IPS-NIHi7 (cell line): ENCODE measurements at regions not wholly inside any gene's neighbourhood (a gene's known extent, or its start where the extent isn't known, plus 50 kb on each side); places are given as distances from the start of the nearest gene placed in this dataset.
"Not testable (repeated sequence)": the region's sequence is repeated elsewhere in the genome, so short reads cannot be mapped to it uniquely, and the experiment has no call there.

Experiments
- DNase-seq: peaks from one replicate; pipeline ENCODE4 v3.0.0; 2012; ENCODE audit warnings: mixed read lengths; ENCODE audit errors: extremely low spot score

DNA sequence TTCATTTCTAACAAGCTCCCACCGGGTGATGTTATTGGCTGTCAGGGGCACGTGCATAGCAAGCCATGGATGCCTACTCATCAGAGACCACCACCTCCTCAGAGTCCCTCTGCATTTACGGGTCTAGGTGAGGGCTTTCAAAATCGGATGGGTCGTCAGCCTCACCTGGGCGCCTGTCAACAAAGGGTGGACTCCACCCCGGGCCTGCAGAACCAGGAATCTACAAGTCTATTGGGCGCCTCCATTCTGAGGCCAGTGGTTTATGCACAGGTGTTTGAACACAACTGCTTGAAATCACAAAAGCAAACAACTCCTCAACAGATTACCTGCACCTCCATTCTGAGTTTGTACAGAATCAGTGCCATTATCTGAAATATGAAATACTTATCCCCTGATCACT, 318.9 kb downstream of the PTTG2 start:
- no peak for DNase-seq

- no peak for DNase-seq
These were observed 319.6 kb downstream of the PTTG2 start for GRCh38 chr4:38279650-38280322.

GRCh38 chr4:38280323-38280706, 320.1 kb downstream of the PTTG2 start:
- no peak for DNase-seq

- no peak for DNase-seq
These were observed 321.3 kb downstream of the PTTG2 start for GRCh38 chr4:38281371-38282071.

GRCh38 chr4:38283724-38284123, 323.5 kb downstream of the PTTG2 start:
- no peak for DNase-seq

- DNase-seq: no peak
These were observed 324.3 kb downstream of the PTTG2 start for GRCh38 chr4:38284294-38285030.

GRCh38 chr4:38287101-38287851, 327.1 kb downstream of the PTTG2 start:
- DNase-seq: no peak

- DNase-seq: no peak
These were observed 329.4 kb downstream of the PTTG2 start for GRCh38 chr4:38289553-38289952.

DNA sequence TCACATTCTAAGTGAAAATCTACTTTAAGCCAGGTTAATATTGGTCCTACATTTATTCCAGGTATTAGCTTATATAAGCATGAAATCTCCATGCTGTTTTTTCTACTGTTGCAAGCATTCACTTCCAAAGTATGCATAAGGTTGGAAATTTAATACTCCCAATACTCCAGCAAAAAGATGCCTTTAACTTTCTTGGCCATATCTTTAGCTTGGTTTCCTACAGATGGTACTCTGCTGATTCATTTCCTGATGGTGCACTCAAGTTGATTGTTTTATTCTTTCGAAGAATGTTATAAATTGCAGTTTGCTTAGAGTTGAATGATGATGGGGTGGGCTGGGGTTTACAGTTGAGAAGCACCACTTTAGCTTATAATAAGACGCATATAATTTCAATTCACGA, 330.2 kb downstream of the PTTG2 start:
- DNase-seq: no peak

DNA sequence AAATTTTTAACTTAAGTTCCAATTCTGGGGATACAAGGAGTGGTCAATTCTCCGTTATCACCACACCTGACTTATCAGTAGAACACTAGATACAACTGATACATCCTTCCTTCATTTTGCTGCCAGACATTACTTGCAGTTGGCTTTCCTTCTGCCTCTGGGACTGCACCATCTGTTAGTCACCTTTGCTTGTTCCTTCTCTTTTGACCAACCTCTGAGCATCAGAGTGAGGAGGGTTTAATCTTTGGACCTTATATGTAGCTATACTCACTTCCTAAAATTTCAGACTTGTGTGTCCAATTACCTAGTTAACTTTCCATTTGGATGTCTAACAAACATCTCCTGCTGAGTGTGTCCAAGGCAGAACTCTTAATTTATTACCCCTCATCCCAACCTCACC, 330.7 kb downstream of the PTTG2 start:
- DNase-seq: no peak

GRCh38 chr4:38292529-38292928, 332.3 kb downstream of the PTTG2 start:
- no peak for DNase-seq

DNA sequence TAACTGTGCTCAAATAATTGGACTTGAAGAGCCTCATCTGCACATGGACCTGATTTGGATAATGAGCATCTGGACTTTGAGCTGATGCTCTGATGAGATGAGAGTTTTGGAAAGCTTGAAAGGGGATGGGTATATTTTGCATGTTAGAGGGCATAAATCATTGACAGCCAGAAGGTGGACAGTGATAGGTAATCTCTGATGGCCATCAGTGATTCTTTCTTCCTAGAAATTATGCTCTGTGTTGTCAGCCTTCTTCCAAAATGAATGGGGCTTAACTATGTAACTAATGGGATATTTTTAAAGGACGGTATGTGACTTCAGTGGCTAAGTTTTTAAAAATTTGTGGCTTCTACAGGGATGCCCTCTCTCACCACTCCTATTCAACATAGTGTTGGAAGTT, 334.0 kb downstream of the PTTG2 start:
- no peak for DNase-seq

GRCh38 chr4:38297061-38297460, 336.9 kb downstream of the PTTG2 start:
- DNase-seq: no peak

DNA sequence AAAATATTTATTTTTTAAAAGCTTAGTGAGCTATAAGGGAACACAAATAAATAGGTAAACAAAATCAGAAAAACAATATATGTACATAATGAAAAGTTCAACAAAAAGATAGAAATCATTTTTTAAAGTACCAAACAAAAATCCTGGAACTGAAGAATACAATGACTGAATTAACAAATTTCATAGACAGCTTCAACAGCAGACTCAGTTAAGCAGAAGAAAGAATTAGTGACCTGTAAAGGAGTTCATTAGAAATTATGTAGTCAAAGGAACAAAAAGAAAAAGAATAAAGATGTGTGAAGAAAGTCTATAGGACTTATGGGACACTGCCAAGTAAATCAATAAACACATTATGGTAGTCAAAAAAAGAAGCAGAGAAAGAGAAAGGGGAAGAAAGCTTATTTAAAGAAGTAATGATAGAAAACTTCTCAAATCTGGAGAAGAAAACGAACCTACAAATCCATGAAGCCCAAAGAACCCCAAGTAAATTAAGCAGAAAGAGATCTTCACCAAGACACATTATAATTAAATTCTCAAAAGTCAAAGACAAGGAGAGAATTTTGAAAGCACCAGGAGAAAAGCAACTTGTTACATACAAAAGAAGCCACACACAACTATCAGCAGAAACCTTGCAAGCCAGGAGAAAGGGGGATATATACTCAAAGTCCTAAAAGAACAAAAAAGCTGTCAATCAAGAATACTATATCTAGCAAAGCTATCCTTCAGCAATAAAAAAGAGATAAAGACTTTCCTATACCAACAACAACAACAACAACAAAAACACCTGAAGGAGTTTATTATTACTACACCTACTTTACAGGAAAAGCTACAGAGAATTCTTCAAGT, 338.9 kb downstream of the PTTG2 start:
- DNase-seq: no peak

GRCh38 chr4:38302910-38303309, 342.7 kb downstream of the PTTG2 start:
- no peak for DNase-seq

DNA sequence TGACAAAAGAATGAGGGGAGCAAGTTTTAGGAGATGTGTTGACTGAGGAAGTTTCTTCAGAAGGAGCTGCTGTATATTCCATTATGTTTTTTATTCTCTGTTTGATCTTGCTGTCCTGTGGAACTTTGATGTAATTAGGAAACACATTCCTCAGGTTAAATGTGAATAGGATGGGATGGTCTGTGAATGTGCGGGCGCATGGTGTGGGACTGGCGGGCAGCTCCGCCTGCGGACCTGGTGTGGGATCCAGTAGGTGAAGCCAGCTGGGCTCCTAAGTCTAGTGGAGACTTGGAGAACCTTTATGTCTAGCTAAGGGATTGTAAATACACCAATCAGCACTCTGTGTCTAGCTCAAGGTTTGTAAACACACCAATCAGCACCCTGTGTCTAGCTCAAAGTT, 344.3 kb downstream of the PTTG2 start:
- not testable (repeated sequence) for DNase-seq

DNA sequence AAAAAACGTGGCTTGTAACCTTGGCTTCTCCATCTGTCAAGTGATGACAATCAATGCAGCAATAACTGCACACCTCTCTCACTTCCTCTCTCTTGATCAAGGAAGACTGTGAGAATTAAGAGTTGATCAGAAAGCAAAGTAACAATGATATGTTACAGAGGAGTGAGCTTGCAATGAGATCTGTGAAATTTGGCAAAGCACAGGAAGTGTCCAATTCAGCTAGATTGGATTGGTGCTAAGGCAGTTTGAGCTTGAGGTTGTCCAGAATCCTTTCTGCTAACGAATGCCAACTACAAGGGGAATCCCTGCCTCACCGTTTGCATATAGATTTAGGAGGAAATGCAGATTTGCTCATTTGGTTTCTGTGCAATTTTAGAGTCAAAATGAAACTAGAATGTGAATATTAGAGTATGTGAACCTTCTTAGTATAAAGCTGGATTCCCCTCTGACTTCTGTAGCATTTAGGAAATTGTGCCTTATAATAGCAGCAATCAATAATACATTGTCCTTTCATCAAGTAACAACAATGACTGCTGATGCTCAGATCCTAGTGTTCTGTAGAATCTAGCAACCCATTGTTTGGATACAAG, 346.4 kb downstream of the PTTG2 start:
- no peak for DNase-seq

GRCh38 chr4:38308728-38309311, 348.6 kb downstream of the PTTG2 start:
- no peak for DNase-seq

DNA sequence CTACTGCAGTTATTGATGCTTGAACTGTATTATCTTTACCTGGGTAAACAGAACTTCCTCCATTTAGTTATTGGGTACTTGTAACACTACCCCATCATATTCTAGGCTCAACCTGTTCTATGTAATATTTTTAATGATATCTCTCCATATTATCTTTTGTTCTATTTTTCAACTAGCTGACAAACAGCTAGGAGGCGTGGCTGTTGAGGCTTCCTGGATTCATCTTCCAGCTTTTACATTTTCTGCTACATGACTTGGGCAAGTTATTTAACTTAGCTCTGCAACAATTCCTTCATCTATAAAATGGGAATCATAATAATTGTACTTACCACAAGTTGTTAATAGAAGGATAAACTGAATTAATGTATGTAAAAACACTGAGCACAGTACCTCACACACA, 349.3 kb downstream of the PTTG2 start:
- DNase-seq: no peak

- peak; percentile 15 for DNase-seq
These were observed 350.3 kb downstream of the PTTG2 start for GRCh38 chr4:38310446-38311043.
